Right ventricle myocardium superior (tissue), 1 donor: ENCODE measurements at regions not wholly inside any gene's neighbourhood (a gene's known extent, or its start where the extent isn't known, plus 50 kb on each side); places are given as distances from the start of the nearest gene placed in this dataset.

Experiments used
- ATAC-seq: fragments of 200-7000 bp; cut with Tn5 transposase; one replicate; pipeline ENCODE4 v1.9.1; 2020; ENCODE audit warnings: mild to moderate bottlenecking; ENCODE audit not compliant: poor library complexity
- DNase-seq: peaks from one replicate; pipeline ENCODE4 v3.0.0-alpha.2; 2020
- intact Hi-C: fragments of 100-400 bp; cut with DNase I; formaldehyde crosslinking; loops from one replicate; pipeline ENCODE4 v1.11.2; 2022
- donor health status: DM: no; HTN: yes; CAD: no; lungs with severe emphysema.

DNA sequence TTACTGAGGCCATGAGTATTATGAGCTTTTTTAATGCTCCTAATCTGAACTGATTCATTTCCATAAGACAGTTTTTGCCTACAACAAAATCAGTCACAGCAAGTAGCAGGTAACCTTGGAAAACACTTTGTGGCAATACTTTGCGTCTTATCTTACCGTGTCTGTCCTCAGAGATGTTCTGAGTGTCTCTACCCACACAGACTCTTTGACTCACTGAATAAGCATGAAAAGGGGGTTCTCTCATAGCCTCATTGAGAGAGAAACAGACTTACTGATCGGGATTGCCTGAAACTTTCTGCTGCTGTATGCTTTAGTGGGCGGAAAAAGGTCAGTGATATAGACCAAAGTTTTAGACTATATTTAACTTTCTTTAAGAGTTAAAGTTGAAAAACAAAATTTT lies 92.6 kb downstream of the MYL12B start:
- intact Hi-C loops = no loop called here
- no peak for ATAC-seq
- no peak for DNase-seq

GRCh38 chr18:3356614-3357013 lies 93.4 kb upstream of the TGIF1 start:
- DNase-seq = no peak
- no peak for ATAC-seq
- intact Hi-C loops = no loop called here

DNA sequence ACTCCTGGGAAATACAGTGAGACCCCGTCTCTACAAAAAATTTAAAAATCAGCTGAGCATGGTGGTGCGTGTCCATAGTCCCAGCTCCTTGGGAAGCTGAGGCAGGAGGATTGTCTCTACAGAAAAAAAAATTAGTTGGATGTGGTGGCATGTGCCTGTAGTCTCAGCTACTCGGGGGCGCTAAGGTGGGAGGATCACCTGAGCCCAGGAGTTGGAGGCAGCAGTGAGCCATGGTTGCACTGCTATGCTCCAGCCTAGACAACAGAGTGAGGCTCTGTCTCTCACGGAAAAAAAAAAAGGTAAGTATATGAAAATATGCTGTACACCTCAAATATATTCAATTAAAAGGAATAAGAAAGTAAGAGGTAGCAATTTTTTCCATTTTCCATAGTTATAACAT lies 92.5 kb upstream of the TGIF1 start:
- DNase-seq (no peak), ATAC-seq (no peak)
- intact Hi-C loops = no loop called here

GRCh38 chr18:3358310-3358709 lies 91.7 kb upstream of the TGIF1 start:
- ATAC-seq (no peak), DNase-seq (no peak)
- intact Hi-C loops = no loop called here

DNA sequence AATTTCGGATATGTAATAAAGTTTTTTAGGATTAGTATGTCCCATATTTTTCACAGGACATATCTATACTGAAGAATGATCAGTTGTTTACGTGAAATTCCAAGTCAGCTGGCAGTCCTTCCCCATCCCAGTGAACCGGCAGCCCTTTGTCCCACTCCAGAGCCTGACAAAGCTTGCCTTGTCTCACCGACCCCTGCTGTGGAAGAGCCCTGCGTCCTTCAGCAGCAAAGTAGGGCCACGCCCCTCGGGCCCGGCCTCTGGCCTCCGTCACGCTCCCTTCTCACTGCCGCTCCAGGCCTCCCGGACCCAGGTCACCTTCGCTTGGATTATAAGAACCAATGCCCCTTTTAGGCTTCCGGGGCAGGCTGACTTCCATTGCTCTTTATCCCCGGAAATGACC lies 89.8 kb upstream of the TGIF1 start:
- intact Hi-C loops = no loop called here
- ATAC-seq (no peak), DNase-seq (no peak)

GRCh38 chr18:3367491-3368091 lies 82.4 kb upstream of the TGIF1 start:
- intact Hi-C loops = no loop called here
- DNase-seq (no peak), ATAC-seq (no peak)

DNA sequence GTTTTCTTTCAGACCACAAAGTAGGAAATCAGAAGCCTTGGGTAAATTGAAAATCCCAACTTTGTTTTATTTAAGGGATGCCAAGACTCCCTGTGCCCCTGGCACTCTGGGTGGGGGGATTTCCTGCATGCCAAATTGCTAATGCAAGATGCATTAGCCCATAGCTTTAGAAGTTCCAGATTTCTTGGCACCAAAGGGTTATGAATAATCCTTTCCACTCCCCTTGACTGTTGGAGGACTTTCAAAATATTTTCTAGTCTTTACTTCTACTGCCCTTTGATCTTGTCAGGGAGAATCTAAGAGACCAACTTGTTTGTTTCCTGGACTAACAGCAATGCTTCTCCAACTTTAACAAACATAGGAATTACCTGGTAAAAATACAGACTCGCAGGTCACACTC lies 81.8 kb upstream of the TGIF1 start:
- intact Hi-C loops = no loop called here
- ATAC-seq = no peak
- no peak for DNase-seq

DNA sequence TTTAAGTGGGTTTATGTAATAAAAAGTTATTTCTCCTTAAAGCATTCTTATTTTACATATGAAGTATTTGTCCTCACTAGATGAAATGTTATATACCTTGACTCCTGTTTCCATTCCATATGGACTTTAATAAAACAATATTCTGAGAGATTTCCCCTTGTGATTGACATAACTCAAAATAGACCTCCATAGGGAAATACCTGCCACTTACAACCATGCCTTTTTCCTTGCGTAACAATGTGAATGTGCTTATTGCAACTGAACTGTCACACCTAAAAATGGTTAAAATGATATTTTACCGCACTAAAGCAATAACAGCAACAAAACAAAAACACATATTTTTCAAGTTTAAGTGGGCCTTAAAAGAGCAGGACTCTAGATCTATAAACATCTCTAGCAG lies 70.3 kb upstream of the TGIF1 start:
- ATAC-seq = no peak
- no peak for DNase-seq
- intact Hi-C loops = no loop called here

DNA sequence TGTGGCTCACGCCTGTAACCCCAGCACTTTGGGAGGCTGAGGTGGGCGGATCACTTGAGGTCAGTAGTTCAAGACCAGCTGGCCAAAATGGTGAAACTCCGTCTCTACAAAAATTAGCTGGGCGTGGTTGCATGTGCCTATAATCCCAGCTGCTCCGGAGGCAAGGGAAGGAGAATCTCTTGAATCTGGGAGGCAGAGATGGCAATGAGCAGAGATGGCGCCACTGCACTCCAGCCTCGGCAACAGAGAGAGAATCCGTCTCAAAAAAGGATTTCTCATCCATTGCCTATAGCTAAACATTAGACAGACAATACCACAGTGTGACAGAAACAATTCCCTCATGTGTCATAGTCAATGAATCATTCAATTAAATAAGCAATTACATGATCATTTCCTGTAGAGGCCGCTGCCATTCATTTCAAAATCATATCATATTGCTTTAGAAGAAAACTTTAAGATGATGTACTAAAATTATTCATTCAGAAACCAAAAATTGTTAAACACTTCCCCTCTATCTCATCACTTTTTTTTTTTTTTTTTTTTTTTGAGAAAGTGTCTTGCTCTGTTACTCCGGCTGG lies 69.5 kb upstream of the TGIF1 start:
- ATAC-seq = no peak
- intact Hi-C loops = no loop called here

DNA sequence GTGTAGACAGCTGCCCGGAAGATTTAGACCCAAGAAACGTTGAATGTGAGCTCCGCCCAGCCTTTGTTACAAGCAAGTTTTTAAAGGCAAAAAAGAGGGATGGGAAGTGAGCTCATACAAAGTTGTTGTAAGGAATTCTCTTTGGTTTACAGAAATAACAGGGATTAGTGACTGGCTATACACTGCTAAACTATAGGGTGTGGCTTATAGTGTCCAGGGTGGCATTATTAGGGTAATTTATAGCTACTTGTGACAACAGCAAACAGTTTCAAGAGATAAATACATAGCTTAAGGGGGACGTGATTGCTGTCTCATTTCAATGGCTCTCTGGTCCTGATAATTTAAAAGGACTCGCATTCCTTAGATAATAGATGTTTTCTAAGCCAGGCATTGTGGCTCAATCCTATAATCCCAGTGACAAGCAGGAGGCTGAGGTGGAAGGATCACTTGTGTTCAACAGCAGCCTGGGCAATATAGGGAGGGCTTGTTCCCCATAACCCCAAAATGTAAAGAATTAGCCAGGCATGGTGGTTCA lies 66.5 kb upstream of the TGIF1 start:
- no peak for DNase-seq
- intact Hi-C loops = no loop called here
- ATAC-seq = no peak

More for the DNA sequence above, 69.5 kb upstream of the TGIF1 start:
- no peak for DNase-seq

DNA sequence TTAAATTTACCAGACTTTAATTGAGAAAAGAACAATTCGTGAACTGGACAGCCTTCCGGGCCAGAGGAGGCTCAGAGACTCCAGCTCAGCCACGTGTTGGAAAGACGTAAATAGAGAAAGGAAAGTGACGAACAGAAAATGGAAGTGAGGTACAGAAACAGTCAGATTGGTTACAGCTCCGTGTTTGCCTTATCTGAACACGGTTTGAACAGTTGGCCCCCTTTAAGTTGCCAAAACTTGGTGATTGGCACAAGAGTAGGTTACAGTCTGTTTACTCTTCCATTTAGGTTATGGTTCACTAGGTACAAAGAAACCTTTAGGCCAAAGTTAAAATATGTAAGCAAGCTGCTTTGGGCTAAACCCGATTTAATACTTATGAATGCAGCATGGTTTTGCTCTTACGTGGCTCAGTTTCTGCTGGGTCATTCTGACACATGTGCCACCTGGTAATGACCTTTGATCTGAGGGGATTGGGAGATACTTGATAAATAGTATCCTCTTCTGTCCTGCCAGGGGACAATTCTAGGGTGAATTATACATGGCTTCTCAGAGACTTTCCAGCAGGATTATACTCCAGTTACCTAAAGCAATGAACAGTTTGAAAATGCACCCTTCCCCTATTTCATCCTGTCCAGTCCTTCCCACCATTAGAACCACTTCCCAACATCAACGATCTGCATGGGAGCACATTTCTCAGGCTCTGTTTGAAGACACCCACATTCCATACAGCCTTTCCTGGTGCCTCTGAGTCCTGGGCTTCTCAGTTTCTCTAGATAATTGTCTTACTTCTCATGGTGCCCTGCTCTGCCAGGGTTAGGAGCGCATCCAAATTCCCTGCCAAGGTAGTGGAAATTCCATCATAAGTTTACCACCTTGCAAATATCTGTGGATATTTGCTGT lies 65.1 kb upstream of the TGIF1 start:
- DNase-seq (no peak), ATAC-seq (no peak)
- intact Hi-C loops = no loop called here

DNA sequence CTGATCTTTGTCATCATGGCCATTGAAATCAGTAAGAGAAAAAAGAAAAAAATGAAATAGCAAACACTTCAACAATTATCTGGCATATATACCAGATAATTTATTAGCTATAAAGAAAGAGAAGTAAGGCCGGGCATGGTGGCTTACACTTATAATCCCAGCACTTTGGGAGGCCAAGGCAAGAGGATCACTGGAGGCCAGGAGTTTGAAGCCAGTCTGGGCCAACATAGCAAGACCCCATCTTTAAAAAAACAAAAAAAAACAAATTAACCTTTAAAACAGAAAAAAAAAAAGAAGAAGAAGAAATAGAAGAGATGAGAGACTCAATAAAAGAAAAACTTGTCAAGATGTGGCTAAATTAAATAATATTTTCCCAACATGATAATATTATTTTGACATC lies 61.6 kb upstream of the TGIF1 start:
- intact Hi-C loops = no loop called here
- no peak for ATAC-seq
- DNase-seq = no peak

- DNase-seq (no peak), ATAC-seq (no peak)
- intact Hi-C loops = no loop called here
Observed at GRCh38 chr18:3388980-3389379, 61.0 kb upstream of the TGIF1 start.

DNA sequence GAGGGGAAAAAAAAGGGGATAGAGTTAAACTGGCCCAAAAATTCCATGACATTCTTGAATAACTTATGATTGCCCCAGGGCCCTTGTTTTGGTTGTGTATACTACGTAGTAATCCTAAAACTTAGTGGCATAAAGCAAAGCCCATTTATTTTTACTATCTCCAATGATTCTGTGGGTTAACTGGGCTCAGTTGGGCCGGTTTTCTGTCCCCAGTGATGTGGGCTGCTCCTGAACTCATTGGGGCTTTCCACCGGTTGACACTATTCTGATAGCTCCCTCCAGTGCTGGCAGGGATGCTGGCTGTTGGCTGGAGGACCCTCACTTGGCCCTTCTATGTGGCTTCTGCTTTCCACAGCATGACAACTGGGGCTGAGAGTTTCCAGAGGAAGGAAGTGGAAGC lies 60.0 kb upstream of the TGIF1 start:
- ATAC-seq (no peak), DNase-seq (no peak)
- intact Hi-C loops = no loop called here

- ATAC-seq (no peak), DNase-seq (no peak)
- intact Hi-C loops = no loop called here
Observed at GRCh38 chr18:3391704-3392466, 58.1 kb upstream of the TGIF1 start.

DNA sequence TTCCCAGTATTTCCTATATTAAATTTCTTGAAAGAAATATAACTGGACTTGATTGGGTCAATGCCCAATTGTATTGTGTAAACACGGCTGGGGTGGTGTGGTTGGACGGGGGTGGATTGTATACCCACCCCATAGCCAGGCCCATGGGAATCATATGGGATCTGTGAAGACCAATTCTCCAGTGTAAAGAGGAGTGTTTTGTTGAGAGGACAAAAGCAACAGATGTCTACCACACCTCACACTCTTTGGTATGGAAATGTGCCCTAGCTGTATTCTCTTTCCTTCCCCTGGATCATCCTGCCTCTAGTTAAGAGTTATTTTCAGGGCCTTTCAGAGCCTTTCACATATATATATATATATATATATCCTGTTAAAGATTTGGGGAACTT lies 57.5 kb upstream of the TGIF1 start:
- intact Hi-C loops = no loop called here
- no peak for ATAC-seq
- DNase-seq = no peak

DNA sequence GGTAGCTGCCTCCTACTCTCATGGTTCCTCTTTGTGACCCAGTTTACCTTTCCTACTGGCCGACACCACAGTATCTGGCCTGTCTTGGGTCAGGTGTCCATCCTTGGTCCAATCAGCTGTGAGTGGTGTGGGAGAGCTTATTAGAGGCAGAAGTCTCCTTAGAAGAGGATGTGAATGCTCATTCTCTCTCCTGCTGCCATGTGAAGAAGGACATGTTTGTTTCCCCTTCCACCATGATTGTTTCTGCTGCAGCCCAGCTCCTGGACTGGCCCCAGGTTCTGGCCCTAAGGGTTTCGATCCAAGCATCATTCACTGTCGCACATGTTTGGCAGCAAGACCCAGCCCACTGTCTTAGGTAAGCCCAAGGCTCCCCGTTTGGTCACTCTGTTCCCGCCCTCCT lies 55.3 kb upstream of the TGIF1 start:
- DNase-seq = no peak
- ATAC-seq = no peak
- intact Hi-C loops = no loop called here

DNA sequence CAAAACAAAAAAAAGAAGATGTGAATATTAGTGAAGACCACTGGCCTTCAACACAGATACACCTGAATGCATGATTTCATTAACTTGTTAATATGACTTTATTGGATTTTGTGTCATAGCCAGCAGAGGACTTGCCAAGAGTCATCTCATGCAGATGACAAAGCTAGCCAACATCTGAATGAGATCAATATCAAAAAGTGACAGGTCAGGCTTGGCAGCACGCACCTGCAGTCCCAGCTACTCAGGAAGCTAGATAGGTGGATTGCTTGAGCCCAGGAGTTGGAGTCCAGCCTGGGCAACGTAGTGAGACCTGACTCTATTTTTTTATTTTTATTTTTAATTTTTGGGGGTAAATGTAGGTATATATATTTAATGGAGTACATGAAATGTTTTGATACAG lies 54.5 kb upstream of the TGIF1 start:
- intact Hi-C loops = no loop called here
- no peak for DNase-seq
- ATAC-seq = no peak

DNA sequence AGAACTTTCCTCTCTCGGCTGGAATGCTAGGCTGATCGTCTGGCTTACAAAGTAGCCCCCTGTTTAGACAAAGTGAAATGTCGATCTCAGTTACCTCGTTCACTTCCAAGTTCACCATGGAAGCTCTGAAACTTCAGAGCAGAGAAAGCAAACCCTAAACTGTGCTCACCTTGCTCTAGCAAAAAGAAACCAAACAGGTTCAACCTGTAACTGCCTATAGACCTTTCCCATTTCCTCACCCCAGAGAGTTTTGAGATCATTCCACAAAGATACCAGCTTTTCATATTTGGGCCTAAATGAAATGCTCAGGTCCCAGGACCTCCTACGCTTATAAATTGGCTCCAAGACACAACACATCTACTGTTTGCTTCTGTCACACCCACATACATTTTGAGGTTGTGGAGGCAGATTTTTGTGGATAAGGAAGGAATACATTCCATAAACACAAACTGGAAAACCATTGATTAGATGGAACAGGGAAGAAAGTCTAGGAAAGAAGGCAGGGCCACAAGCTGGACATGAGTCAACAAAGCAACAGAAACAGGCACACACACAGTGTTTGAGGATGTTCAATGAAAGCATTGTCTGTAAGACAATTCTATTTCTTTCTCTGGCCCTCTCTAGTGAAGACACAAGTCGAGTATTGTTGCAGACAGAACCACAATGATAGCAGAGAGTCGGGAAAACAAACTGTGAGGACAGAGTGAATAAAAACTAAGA lies 52.8 kb upstream of the TGIF1 start:
- intact Hi-C loops = no loop called here
- ATAC-seq (no peak), DNase-seq (no peak)
